Right lobe of liver (tissue), 4 donors: ENCODE measurements at regions not wholly inside any gene's neighbourhood (a gene's known extent, or its start where the extent isn't known, plus 50 kb on each side); places are given as distances from the start of the nearest gene placed in this dataset.

Source experiments
- CTCF ChIP-seq, 4 donors: fragments of 200-600 bp in 3 of 4; fragments of 450-650 bp in 1 of 4; IDR thresholded peaks; one replicate each; pipeline versions ENCODE4 v1.5.1 to v1.8.0; 2016 to 2022; ENCODE audit warnings: antibody characterized with exemption in 4 of 4, mild to moderate bottlenecking in 2 of 4
- POLR2A ChIP-seq: fragments of 450-650 bp; IDR thresholded peaks from one replicate; pipeline ENCODE4 v1.6.1; 2017; ENCODE audit warnings: antibody characterized with exemption, mild to moderate bottlenecking
- donor health status: DM: no; HTN: no; CAD: no.
- donor health status: DM: no; HTN: no; CAD: no.
- donor health status: DM: no; HTN: yes; CAD: no.

- TF ChIP-seq CTCF (IDR thresholded peaks at IDR 0.05) (no peak), POLR2A (no peak)
Measured at GRCh38 chr4:122038896-122039295, 87.0 kb upstream of the TRPC3 start.
